ENCODE measurements at regions not wholly inside any gene's neighbourhood (a gene's known extent, or its start where the extent isn't known, plus 50 kb on each side); places are given as distances from the start of the nearest gene placed in this dataset.

DNA sequence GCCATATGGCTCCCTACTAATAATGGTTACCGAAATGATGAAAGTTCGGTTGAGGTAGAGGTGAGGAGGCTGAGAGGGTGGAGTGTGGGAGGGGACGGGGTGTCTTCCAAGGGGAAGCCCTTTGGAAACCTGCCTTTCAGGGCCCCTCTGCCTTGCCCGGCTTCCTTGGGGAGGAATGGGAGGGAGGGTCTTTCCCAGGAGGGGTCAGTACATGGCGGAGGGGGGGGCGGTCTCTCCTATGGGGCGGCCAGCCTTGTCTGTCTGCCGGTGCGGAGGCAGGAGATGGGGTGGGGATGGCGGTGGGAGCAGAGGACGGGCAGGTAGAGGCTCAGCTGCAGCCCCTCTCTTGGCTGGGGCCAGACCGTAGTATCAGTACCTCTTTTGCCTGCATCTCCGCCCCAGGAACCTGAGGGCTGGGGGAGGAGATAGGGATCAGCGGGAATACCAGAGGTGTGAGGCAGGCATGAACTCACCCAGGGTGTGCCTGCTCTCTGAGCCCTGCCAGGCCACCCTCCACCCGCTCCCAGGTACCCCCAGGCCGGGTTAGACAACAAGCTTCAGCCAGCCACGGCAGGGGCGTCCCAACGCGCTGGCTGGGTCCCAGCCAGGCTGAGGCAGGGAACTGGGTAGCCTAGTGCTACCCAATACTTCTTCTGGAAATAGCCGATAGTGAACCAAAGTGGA lies 79.4 kb upstream of the POU3F1 start:
- H3K27me3 ChIP-seq = peaks cover 44% of the 10 kb centered on the region
- no peak for TF ChIP-seq POLR2A (IDR thresholded peaks at IDR 0.05)
- TF ChIP-seq, protein P1, sequence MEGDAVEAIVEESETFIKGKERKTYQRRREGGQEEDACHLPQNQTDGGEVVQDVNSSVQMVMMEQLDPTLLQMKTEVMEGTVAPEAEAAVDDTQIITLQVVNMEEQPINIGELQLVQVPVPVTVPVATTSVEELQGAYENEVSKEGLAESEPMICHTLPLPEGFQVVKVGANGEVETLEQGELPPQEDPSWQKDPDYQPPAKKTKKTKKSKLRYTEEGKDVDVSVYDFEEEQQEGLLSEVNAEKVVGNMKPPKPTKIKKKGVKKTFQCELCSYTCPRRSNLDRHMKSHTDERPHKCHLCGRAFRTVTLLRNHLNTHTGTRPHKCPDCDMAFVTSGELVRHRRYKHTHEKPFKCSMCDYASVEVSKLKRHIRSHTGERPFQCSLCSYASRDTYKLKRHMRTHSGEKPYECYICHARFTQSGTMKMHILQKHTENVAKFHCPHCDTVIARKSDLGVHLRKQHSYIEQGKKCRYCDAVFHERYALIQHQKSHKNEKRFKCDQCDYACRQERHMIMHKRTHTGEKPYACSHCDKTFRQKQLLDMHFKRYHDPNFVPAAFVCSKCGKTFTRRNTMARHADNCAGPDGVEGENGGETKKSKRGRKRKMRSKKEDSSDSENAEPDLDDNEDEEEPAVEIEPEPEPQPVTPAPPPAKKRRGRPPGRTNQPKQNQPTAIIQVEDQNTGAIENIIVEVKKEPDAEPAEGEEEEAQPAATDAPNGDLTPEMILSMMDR (IDR thresholded peaks at IDR 0.05) = no peak
- TF ChIP-seq POLR2AphosphoS5 (IDR thresholded peaks at IDR 0.05) = no peak
- TF ChIP-seq EP300 (IDR thresholded peaks at IDR 0.05) = no peak
- H3K4me3 ChIP-seq = no peak overlapping the region
- H3K36me3 ChIP-seq = no peaks in the 10 kb centered on the region
- 83 to 100% methylated on average over 2 to 3 of the region's 21 CpGs for WGBS, 2 donors (ENCODE audit: low coverage in 1 of 2)
- no peak overlapping the region for H3K27ac ChIP-seq
- ATAC-seq = no peak
- H3K4me1 ChIP-seq = no peaks in the 10 kb centered on the region
- H3K9me3 ChIP-seq = no peaks in the 10 kb centered on the region

DNA sequence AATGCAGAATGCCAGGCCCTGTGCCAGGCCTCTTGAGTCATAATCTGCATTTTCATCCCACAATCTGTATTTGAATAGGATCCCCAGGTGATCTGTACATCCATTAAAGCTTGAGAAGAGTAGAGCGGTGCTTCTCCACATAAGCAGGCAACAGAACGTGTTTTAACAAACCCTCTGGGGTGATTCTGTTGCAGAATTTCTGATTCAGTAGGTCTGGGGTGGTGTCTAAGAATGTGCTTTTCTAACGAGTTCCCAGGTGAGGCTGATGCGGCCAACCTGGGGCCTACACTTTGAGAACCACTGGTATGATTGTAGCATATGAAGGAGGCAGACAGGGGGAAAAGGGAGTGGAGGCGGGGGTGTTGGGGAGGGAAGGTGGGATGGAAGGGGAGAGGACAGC lies 78.4 kb upstream of the POU3F1 start:
- ATAC-seq = no peak
- 60 to 100% methylated on average over 1 of the region's 5 CpGs for WGBS, 2 donors (ENCODE audit: low coverage in 1 of 2)
- Histone ChIP-seq H3K9me3 (no peaks in the 10 kb centered on the region), H3K27me3 (peaks cover 34% of the 10 kb centered on the region), H3K36me3 (no peaks in the 10 kb centered on the region), H3K27ac (no peak overlapping the region), H3K4me1 (no peaks in the 10 kb centered on the region), H3K4me3 (no peak overlapping the region)
- TF ChIP-seq, protein P1 (IDR thresholded peaks at IDR 0.05) = no peak
- no peak for TF ChIP-seq POLR2AphosphoS5 (IDR thresholded peaks at IDR 0.05)
- TF ChIP-seq POLR2A (IDR thresholded peaks at IDR 0.05) = no peak
- no peak for TF ChIP-seq EP300 (IDR thresholded peaks at IDR 0.05)

DNA sequence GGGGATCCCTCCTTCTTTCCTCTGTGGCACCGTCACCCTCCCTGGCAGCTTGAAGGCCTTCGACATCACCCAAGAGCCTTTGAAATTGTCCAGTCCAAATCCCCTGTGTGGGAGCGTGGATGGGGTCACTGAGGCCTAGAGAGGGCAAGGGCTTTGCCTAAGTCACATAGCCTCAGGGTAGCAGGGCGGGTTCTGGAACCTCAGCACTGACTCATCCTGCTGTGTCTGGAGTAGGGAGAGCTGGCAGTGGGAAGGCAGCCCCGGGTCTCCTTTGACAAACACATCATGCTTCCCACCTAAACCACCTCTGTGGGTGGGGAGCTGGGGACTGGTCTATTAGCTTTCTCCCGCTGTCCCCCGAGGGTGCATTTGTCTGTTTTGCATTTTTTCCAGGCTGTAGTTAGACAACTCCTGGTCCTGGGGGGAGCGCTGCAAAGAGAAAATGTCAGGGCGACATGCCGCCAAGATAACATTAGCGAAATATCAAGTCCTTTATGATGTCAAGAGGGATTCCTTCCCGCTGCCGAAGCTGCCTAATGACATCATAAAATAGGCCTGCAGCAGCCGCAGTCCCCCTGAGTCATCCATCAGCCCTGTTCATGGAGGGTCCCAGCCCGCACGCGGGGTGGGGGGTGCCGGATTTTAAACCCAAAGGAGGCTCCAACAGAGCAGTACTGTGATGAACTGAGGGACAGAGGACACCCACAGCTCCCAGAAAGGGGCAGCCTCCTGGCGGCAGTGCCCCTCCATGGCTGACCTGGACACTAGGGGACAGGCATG lies 77.0 kb upstream of the POU3F1 start:
- no peak overlapping the region for H3K27ac ChIP-seq
- H3K4me3 ChIP-seq = no peak overlapping the region
- TF ChIP-seq EP300 (IDR thresholded peaks at IDR 0.05) (no peak), POLR2AphosphoS5 (IDR thresholded peaks at IDR 0.05) (no peak), POLR2A (IDR thresholded peaks at IDR 0.05) (no peak)
- TF ChIP-seq, protein P1 (IDR thresholded peaks at IDR 0.05) = no peak
- no peaks in the 10 kb centered on the region for H3K36me3 ChIP-seq
- H3K27me3 ChIP-seq = peaks cover 19% of the 10 kb centered on the region
- no peaks in the 10 kb centered on the region for H3K4me1 ChIP-seq
- no peaks in the 10 kb centered on the region for H3K9me3 ChIP-seq
- ATAC-seq = no peak
- WGBS, 2 donors (ENCODE audit: low coverage in 1 of 2) = 50 to 63% methylated on average over 2 of the region's 19 CpGs

DNA sequence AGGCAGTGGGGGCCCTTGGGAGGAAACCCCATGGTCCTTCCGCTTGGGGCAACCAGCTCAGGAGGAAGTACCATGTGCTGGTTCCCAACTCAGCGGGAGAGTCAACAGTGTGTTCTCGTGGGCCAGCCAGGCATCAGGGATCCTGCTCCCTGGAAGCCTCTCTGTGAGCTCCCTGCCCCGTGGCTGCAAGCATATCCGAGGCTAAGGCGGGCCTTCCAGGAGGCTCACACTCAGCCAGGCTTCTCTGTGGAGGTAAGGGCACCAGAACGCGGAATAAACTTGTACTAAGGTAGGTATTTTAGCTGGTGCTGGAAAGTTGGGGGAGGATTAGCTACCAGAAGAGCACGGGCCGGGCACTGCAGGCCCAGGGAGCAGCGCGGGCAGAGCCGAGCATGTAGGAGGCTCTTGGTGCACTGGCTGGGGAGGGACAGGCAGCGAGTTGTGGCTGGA lies 74.7 kb upstream of the POU3F1 start:
- ATAC-seq = no peak
- WGBS, 2 donors (ENCODE audit: low coverage in 1 of 2) = no CpG with 5 or more reads among the region's 14 CpGs
- TF ChIP-seq, protein P1 (IDR thresholded peaks at IDR 0.05) = no peak
- no peak for TF ChIP-seq POLR2AphosphoS5 (IDR thresholded peaks at IDR 0.05)
- no peak for TF ChIP-seq EP300 (IDR thresholded peaks at IDR 0.05)
- no peak for TF ChIP-seq POLR2A (IDR thresholded peaks at IDR 0.05)
- no peaks in the 10 kb centered on the region for H3K4me1 ChIP-seq
- no peak overlapping the region for H3K4me3 ChIP-seq
- H3K27ac ChIP-seq = no peak overlapping the region
- H3K27me3 ChIP-seq = peaks cover 18% of the 10 kb centered on the region
- H3K9me3 ChIP-seq = no peaks in the 10 kb centered on the region
- no peaks in the 10 kb centered on the region for H3K36me3 ChIP-seq
